GM12891 (cell line): ENCODE measurements at regions not wholly inside any gene's neighbourhood (a gene's known extent, or its start where the extent isn't known, plus 50 kb on each side); places are given as distances from the start of the nearest gene placed in this dataset.

Experiments
- DNase-seq: peaks from one replicate; pipeline ENCODE4 v3.0.0; 2011; ENCODE audit warnings: low spot score; ENCODE audit not compliant: insufficient read length
- FAIRE-seq: peaks from 2 replicates; lab custom pipeline; 2011; peaks lifted over from hg19 to GRCh38; lab: Jason Lieb, UNC
- PAX5 ChIP-seq: IDR thresholded peaks from 2 replicates; pipeline ENCODE4 v1.6.1; 2011; ENCODE audit warnings: low read length, moderate library complexity, mild to moderate bottlenecking; ENCODE audit not compliant: insufficient read depth, severe bottlenecking
- POLR2A ChIP-seq: IDR thresholded peaks from 2 replicates; pipeline ENCODE4 v1.6.1; 2011; ENCODE audit warnings: low read depth, low read length, control low read depth
- POLR2AphosphoS5 ChIP-seq: IDR thresholded peaks from 2 replicates; pipeline ENCODE4 v1.6.1; 2011; ENCODE audit warnings: low read depth, low read length, control low read depth
- POU2F2 ChIP-seq: IDR thresholded peaks from 2 replicates; pipeline ENCODE4 v1.6.1; 2011; ENCODE audit warnings: low read depth, mild to moderate bottlenecking, control low read depth, low read length, moderate library complexity
- SPI1 ChIP-seq: IDR thresholded peaks from 2 replicates; pipeline ENCODE4 v1.6.1; 2011; ENCODE audit warnings: low read depth, low read length, control low read depth
- TAF1 ChIP-seq: IDR thresholded peaks from 2 replicates; pipeline ENCODE4 v1.6.1; 2011; ENCODE audit warnings: low read depth, low read length, control low read depth

- TF ChIP-seq TAF1 (no peak), POLR2A (no peak), SPI1 (no peak), POU2F2 (no peak), PAX5 (no peak), POLR2AphosphoS5 (no peak)
- no peak for FAIRE-seq
- DNase-seq: no peak
These were observed 172.4 kb upstream of the GULP1 start for GRCh38 chr2:188119112-188119838.

GRCh38 chr2:188122985-188123384 lies 168.7 kb upstream of the GULP1 start:
- DNase-seq (no peak), FAIRE-seq (no peak)
- no peak for TF ChIP-seq POLR2AphosphoS5
- no peak for TF ChIP-seq SPI1
- TF ChIP-seq TAF1: no peak
- no peak for TF ChIP-seq POU2F2
- TF ChIP-seq PAX5: no peak
- TF ChIP-seq POLR2A: no peak

GRCh38 chr2:188129677-188130076 lies 162.0 kb upstream of the GULP1 start:
- no peak for TF ChIP-seq SPI1
- no peak for TF ChIP-seq PAX5
- no peak for TF ChIP-seq POU2F2
- no peak for TF ChIP-seq POLR2AphosphoS5
- TF ChIP-seq POLR2A: no peak
- TF ChIP-seq TAF1: no peak
- FAIRE-seq (no peak), DNase-seq (no peak)

DNA sequence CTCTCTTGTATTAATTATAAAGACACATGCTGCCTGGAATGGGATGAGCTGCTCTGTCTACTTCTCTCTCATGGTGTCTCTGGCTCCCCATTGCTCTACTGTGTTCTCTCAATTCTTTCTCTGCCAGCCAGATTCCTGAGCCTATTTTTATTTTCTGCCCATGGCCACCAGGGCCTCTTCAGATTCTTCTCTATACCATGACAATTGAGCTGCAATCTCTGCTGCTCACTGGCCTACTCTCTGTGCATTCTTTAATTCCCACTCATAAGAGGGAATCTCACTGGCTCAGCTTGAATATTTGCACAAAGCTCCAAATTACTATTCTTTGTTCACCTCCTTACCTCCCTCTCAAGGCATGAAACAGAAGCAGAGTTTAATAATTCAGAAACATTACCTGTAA lies 161.4 kb upstream of the GULP1 start:
- TF ChIP-seq POLR2A (no peak), SPI1 (no peak), TAF1 (no peak), POLR2AphosphoS5 (no peak), POU2F2 (no peak), PAX5 (no peak)
- FAIRE-seq: no peak
- DNase-seq: no peak

- TF ChIP-seq TAF1 (no peak), POLR2AphosphoS5 (no peak), POU2F2 (no peak)
- DNase-seq: no peak
- no peak for FAIRE-seq
These were observed 160.4 kb upstream of the GULP1 start for GRCh38 chr2:188131281-188131680.

DNA sequence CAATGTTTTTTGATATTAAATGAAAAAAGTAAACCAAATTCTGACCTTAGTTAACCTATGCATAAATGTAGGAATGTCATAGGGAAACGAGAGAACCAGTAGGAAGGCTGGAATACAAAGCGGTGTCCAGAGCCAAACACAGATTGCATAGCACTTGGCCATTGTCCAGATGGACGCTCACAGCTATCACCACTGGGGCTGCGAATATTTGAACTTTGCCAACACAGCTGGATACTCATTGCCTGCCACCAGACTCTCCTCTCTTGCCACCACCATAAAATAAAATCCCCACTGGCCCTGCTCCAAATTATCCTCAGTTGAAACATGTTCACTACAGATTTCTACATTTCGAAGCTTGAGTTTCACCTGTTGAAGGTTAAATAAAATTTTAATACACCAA lies 159.3 kb upstream of the GULP1 start:
- FAIRE-seq (no peak), DNase-seq (no peak)
- TF ChIP-seq POLR2A: no peak
- TF ChIP-seq POLR2AphosphoS5: no peak
- TF ChIP-seq TAF1: no peak
- no peak for TF ChIP-seq SPI1
- no peak for TF ChIP-seq PAX5
- TF ChIP-seq POU2F2: no peak

DNA sequence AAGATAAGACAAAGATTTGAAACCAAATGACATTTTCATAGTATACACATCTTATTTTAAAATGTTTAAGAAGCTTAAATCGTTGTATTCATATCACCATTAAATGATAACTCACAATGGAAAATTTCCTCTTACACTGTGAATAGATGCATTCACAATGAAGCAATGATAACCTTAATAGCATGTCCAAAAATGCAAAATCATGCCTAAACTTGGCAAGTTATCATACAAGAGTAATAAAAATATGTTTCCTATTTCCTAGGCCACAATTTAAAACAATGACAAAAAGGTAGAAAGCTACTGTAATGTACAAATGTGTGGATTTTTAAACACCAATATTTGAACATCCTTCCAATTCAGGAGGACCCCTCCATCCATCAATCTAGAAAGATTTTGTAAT lies 157.4 kb upstream of the GULP1 start:
- no peak for TF ChIP-seq SPI1
- no peak for TF ChIP-seq TAF1
- TF ChIP-seq POLR2AphosphoS5: no peak

DNA sequence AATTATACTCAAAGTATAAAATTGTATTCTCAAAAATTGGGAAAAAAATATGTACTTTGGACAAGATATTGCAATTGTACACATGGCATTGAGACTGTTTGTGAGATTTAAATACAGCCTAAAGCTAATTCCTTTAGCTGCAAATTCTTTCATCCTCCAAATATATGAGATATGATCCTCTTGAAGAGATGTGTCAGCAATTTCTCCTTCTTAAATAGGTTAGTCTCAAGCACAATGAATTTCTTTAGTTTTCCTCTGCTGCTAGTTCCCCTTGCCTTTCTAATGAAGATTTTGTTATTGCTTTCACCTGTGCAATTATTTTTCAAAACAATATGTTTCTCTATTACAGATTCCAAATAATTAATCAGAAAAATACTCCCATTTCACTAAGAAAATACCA lies 153.4 kb upstream of the GULP1 start:
- DNase-seq (no peak), FAIRE-seq (no peak)
- TF ChIP-seq POLR2AphosphoS5 (no peak), SPI1 (no peak), PAX5 (no peak), TAF1 (no peak), POU2F2 (no peak), POLR2A (no peak)

More for the DNA sequence above, 157.4 kb upstream of the GULP1 start:
- FAIRE-seq: no peak
- no peak for DNase-seq

GRCh38 chr2:188142088-188142487 lies 149.6 kb upstream of the GULP1 start:
- TF ChIP-seq POU2F2: no peak
- no peak for TF ChIP-seq SPI1
- TF ChIP-seq POLR2AphosphoS5: no peak
- TF ChIP-seq PAX5: no peak
- DNase-seq (no peak), FAIRE-seq (no peak)

DNA sequence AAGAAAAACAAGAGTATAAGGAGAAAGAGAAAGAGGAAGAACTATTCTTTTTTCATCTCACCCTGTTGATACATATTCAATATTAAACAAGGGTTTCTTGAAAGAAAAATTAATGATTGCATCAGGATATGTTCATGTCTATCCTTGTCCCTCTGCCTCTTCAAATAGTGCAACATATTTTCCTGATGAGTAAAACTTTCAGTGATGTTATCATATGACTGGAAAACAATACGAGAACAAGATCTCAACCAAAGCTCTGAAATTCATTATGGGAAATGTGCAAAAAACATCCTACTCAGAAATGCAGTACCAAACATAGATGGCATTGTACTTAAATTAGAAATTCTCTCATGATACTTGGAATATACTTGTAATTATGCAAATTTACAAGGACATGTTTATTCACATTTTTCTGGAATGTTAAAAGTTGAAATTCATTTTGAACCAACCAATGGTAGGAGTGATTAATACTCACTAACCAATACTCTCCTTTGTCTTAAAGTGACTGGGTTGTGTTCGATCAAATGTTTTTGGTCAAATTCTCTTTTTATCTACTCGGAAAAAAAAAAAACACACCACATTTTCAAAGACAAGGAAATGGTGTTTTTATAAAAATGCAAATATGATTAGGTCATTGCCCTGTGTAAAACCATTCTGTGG lies 148.9 kb upstream of the GULP1 start:
- DNase-seq (no peak), FAIRE-seq (no peak)
- no peak for TF ChIP-seq PAX5
- TF ChIP-seq POLR2A: no peak
- TF ChIP-seq POLR2AphosphoS5: no peak
- no peak for TF ChIP-seq SPI1
- no peak for TF ChIP-seq POU2F2
- no peak for TF ChIP-seq TAF1
